IPS DF 6.9 (cell line): ENCODE measurements at regions not wholly inside any gene's neighbourhood (a gene's known extent, or its start where the extent isn't known, plus 50 kb on each side); places are given as distances from the start of the nearest gene placed in this dataset.
"Not testable (repeated sequence)": the region's sequence is repeated elsewhere in the genome, so short reads cannot be mapped to it uniquely, and the experiment has no call there.

Experiments used
- DNase-seq: peaks from one replicate; pipeline ENCODE4 v3.0.0-alpha.2; 2013; ENCODE audit warnings: low read depth, low spot score
- H3K27ac ChIP-seq: one replicate; pipeline ENCODE4 v1.5.1; 2013; ENCODE audit warnings: low read length, control low read depth
- H3K27me3 ChIP-seq: 2 replicates; pipeline ENCODE4 v1.6.1; 2013; ENCODE audit warnings: mild to moderate bottlenecking, low read length; ENCODE audit not compliant: control insufficient read depth, insufficient read depth
- H3K36me3 ChIP-seq: 2 replicates; pipeline ENCODE4 v1.6.1; 2013; ENCODE audit warnings: low read length; ENCODE audit not compliant: control insufficient read depth, insufficient read depth
- H3K4me1 ChIP-seq: 2 replicates; pipeline ENCODE4 v1.6.1; 2013; ENCODE audit warnings: low read length; ENCODE audit not compliant: control insufficient read depth, insufficient read depth
- H3K4me3 ChIP-seq: 2 replicates; pipeline ENCODE4 v1.5.1; 2013; ENCODE audit warnings: mild to moderate bottlenecking, low read length
- H3K9me3 ChIP-seq: 2 replicates; pipeline ENCODE4 v1.6.1; 2013; ENCODE audit warnings: low read length, inconsistent platforms; ENCODE audit not compliant: control insufficient read depth, insufficient read depth
- WGBS: extraction: QIAGEN DNeasy Blood & Tissue Kit; methylation state at CpG from one replicate; pipeline ENCODE4 v1.1.7; 2013; ENCODE audit warnings: mixed read lengths, missing lambda C conversion rate; ENCODE audit not compliant: insufficient read length, insufficient coverage; 5-methylcytosine and 5-hydroxymethylcytosine counted together

- not testable (repeated sequence) for DNase-seq, H3K36me3 ChIP-seq, H3K9me3 ChIP-seq, H3K27me3 ChIP-seq, H3K27ac ChIP-seq, H3K4me1 ChIP-seq, H3K4me3 ChIP-seq
- WGBS = no CpG with 5 or more reads among the region's 3 CpGs
Measured at GRCh38 chr21:15477773-15478172, 252.0 kb upstream of the USP25 start.

- Histone ChIP-seq H3K27ac (no peak overlapping the region), H3K4me1 (no peaks in the 10 kb centered on the region), H3K36me3 (no peaks in the 10 kb centered on the region), H3K9me3 (no peaks in the 10 kb centered on the region), H3K27me3 (no peaks in the 10 kb centered on the region), H3K4me3 (no peak overlapping the region)
- no CpG with 5 or more reads among the region's 6 CpGs for WGBS
- no peak for DNase-seq
Measured at GRCh38 chr21:15480160-15480559, 249.6 kb upstream of the USP25 start.

DNA sequence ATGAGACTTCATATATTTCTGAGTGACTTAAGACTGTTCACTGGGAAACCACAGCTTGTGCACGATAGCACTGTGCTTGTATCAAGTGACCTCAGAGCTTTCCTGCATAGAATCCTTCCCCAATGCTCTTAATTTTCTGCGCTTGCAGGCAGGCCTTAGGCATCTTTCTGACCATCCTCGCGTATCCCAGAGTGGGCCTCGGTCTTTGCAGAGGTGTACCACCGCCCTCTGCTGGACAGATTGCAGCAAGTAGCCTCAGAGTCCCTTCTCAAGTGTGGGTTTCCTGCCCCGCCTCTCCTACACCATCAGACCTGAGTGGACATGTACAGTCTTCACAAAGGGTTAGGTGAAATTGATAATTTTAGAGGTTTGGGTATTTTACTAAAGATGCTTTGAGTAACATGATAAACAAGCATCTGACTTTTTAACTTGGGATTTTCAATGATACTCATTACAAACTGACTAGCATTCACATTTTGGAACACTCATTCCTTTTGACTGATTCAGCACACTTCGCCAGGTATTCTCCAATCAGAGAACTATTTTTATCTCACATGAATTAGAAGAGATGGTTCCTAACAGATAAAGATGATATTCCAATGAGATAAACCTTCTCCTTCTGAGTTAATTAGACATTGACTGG is 246.5 kb upstream of the USP25 start:
- Histone ChIP-seq H3K4me3 (no peak overlapping the region), H3K27ac (no peak overlapping the region), H3K27me3 (no peaks in the 10 kb centered on the region), H3K9me3 (no peaks in the 10 kb centered on the region), H3K36me3 (no peaks in the 10 kb centered on the region), H3K4me1 (no peaks in the 10 kb centered on the region)
- no CpG with 5 or more reads among the region's 8 CpGs for WGBS
- peak; percentile 74 for DNase-seq

GRCh38 chr21:15486460-15487195 is 243.2 kb upstream of the USP25 start:
- no CpG with 5 or more reads among the region's 11 CpGs for WGBS
- Histone ChIP-seq H3K27ac (no peak overlapping the region), H3K4me1 (no peaks in the 10 kb centered on the region), H3K36me3 (no peaks in the 10 kb centered on the region), H3K27me3 (no peaks in the 10 kb centered on the region), H3K4me3 (no peak overlapping the region), H3K9me3 (no peaks in the 10 kb centered on the region)
- no peak for DNase-seq

DNA sequence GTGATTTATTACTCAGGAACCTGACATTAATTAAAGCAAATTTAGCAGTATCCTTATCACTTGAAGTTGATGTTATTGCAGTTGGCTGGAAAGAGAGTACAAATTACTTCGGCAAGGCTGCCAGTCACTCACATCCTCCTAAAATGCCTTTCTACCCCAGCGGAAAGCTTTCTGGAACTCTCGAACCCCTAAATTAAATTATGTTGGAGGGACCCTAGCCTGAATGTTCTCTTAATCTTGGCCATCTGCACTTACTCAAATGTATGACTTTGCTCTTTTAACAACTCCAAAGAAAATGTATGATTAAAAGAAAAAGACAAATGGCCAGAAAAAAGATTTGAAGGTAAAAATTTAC is 242.6 kb upstream of the USP25 start:
- Histone ChIP-seq H3K4me1 (no peaks in the 10 kb centered on the region), H3K36me3 (no peaks in the 10 kb centered on the region), H3K4me3 (no peak overlapping the region), H3K27ac (no peak overlapping the region), H3K9me3 (no peaks in the 10 kb centered on the region), H3K27me3 (no peaks in the 10 kb centered on the region)
- no CpG with 5 or more reads among the region's 3 CpGs for WGBS
- no peak for DNase-seq

- H3K4me1 ChIP-seq = no peaks in the 10 kb centered on the region
- H3K36me3 ChIP-seq = no peaks in the 10 kb centered on the region
- no peak for DNase-seq
- no peak overlapping the region for H3K27ac ChIP-seq
- H3K9me3 ChIP-seq = no peaks in the 10 kb centered on the region
- WGBS = no CpG with 5 or more reads among the region's 2 CpGs
- no peak overlapping the region for H3K4me3 ChIP-seq
- no peaks in the 10 kb centered on the region for H3K27me3 ChIP-seq
Measured at GRCh38 chr21:15491100-15491499, 238.7 kb upstream of the USP25 start.

- no peaks in the 10 kb centered on the region for H3K36me3 ChIP-seq
- no CpG with 5 or more reads among the region's 3 CpGs for WGBS
- H3K4me1 ChIP-seq = no peaks in the 10 kb centered on the region
- H3K9me3 ChIP-seq = no peaks in the 10 kb centered on the region
- DNase-seq = no peak
- H3K4me3 ChIP-seq = no peak overlapping the region
- no peak overlapping the region for H3K27ac ChIP-seq
- no peaks in the 10 kb centered on the region for H3K27me3 ChIP-seq
Measured at GRCh38 chr21:15493646-15494045, 236.1 kb upstream of the USP25 start.

DNA sequence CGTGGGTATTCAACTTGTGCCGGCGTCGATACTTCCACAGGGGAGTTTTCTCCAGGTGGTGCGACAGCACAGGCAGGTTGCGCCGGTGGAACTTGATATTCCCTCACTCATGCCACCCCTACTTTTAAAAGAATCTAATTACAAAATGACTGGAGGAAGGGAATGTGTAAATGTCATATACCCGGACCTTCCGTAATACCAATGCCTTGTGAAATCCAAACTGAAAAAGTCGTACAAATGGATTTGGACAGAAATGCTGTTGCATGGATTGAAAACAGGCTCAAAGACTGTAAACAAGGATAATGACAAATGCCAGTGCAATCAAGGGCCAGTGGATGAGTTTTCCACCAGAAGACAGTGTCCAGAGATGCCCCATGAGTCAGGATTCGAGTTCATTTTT is 235.3 kb upstream of the USP25 start:
- WGBS = no CpG with 5 or more reads among the region's 11 CpGs
- Histone ChIP-seq H3K27me3 (no peaks in the 10 kb centered on the region), H3K27ac (no peak overlapping the region), H3K4me3 (no peak overlapping the region), H3K9me3 (no peaks in the 10 kb centered on the region), H3K4me1 (no peaks in the 10 kb centered on the region), H3K36me3 (no peaks in the 10 kb centered on the region)
- DNase-seq = no peak

- no peaks in the 10 kb centered on the region for H3K27me3 ChIP-seq
- H3K4me1 ChIP-seq = no peaks in the 10 kb centered on the region
- no peak overlapping the region for H3K4me3 ChIP-seq
- no peak for DNase-seq
- H3K36me3 ChIP-seq = no peaks in the 10 kb centered on the region
- H3K9me3 ChIP-seq = no peaks in the 10 kb centered on the region
- no CpG with 5 or more reads among the region's 3 CpGs for WGBS
- no peak overlapping the region for H3K27ac ChIP-seq
Measured at GRCh38 chr21:15495965-15496364, 233.8 kb upstream of the USP25 start.

- DNase-seq = no peak
Measured at GRCh38 chr21:15496911-15497310, 232.9 kb upstream of the USP25 start.

GRCh38 chr21:15498455-15498854 is 231.3 kb upstream of the USP25 start:
- H3K27me3 ChIP-seq = no peaks in the 10 kb centered on the region
- no peaks in the 10 kb centered on the region for H3K36me3 ChIP-seq
- no peaks in the 10 kb centered on the region for H3K4me1 ChIP-seq
- H3K4me3 ChIP-seq = no peak overlapping the region
- H3K27ac ChIP-seq = no peak overlapping the region
- no peak for DNase-seq
- H3K9me3 ChIP-seq = no peaks in the 10 kb centered on the region

More at GRCh38 chr21:15496911-15497310, 232.9 kb upstream of the USP25 start:
- Histone ChIP-seq H3K9me3 (no peaks in the 10 kb centered on the region), H3K36me3 (no peaks in the 10 kb centered on the region), H3K27me3 (no peaks in the 10 kb centered on the region), H3K4me3 (no peak overlapping the region), H3K4me1 (no peaks in the 10 kb centered on the region), H3K27ac (no peak overlapping the region)
- no CpG with 5 or more reads among the region's 2 CpGs for WGBS
